Calu3 (cell line): ENCODE measurements at regions not wholly inside any gene's neighbourhood (a gene's known extent, or its start where the extent isn't known, plus 50 kb on each side); places are given as distances from the start of the nearest gene placed in this dataset.

Source experiments
- BruUV-seq: library from RNA; stranded (reverse); fragments of 400-500 nt; replicated peaks from 2 replicates; lab custom pipeline; 2021; lab: Mats Ljungman, UMichigan
- CTCF ChIA-PET: fragments of 300-600 bp; sonication (Branson Sonifier 250); formaldehyde crosslinking; loops from one replicate; lab custom pipeline; 2022; ENCODE audit warnings: antibody characterized with exemption; lab: Charles Lee
- DNase-seq: peaks from one replicate; pipeline ENCODE4 v3.0.0; 2022
- H3K27ac Mint-ChIP-seq: one replicate; pipeline ENCODE4 v1.8.0; 2022; ENCODE audit warnings: mixed read lengths; ENCODE audit not compliant: unreplicated experiment
- H3K27me3 Mint-ChIP-seq: one replicate; pipeline ENCODE4 v1.8.0; 2022; ENCODE audit warnings: mixed read lengths; ENCODE audit not compliant: unreplicated experiment
- H3K36me3 Mint-ChIP-seq: one replicate; pipeline ENCODE4 v1.8.0; 2022; ENCODE audit warnings: mild to moderate bottlenecking, moderate library complexity, mixed read lengths; ENCODE audit not compliant: insufficient read depth, unreplicated experiment
- H3K4me1 Mint-ChIP-seq: one replicate; pipeline ENCODE4 v1.8.0; 2022; ENCODE audit warnings: mild to moderate bottlenecking, low read depth, mixed read lengths; ENCODE audit not compliant: unreplicated experiment
- H3K4me3 Mint-ChIP-seq: one replicate; pipeline ENCODE4 v1.8.0; 2022; ENCODE audit warnings: mild to moderate bottlenecking, low read depth, moderate library complexity, mixed read lengths; ENCODE audit not compliant: unreplicated experiment
- H3K9me3 Mint-ChIP-seq: one replicate; pipeline ENCODE4 v1.8.0; 2022; ENCODE audit warnings: low read depth, mixed read lengths; ENCODE audit not compliant: unreplicated experiment
- CTCF ChIP-seq: fragments of 200-600 bp; IDR thresholded peaks from one replicate; pipeline ENCODE4 v1.8.0; 2022; ENCODE audit warnings: antibody characterized with exemption; ENCODE audit not compliant: unreplicated experiment
- intact Hi-C: fragments of 100-400 bp; cut with micrococcal nuclease; formaldehyde crosslinking; loops from one replicate; pipeline ENCODE4 v1.10.0; 2022; ENCODE audit not compliant: unreplicated experiment

GRCh38 chr3:115488409-115488808 is 134.9 kb upstream of the GAP43 start:
- Mint-ChIP-seq H3K36me3 (no peaks in the 10 kb centered on the region), H3K27ac (no peak overlapping the region), H3K4me3 (no peak overlapping the region), H3K9me3 (no peaks in the 10 kb centered on the region), H3K4me1 (no peaks in the 10 kb centered on the region), H3K27me3 (peaks cover 40% of the 10 kb centered on the region)
- CTCF ChIA-PET: no interaction called here
- intact Hi-C loops: no loop called here
- no TSS peak for BruUV-seq
- TF ChIP-seq CTCF: no peak
- no peak for DNase-seq

- intact Hi-C loops: no loop called here
- H3K9me3 Mint-ChIP-seq: no peaks in the 10 kb centered on the region
- H3K27ac Mint-ChIP-seq: no peak overlapping the region
- no peaks in the 10 kb centered on the region for H3K4me1 Mint-ChIP-seq
- H3K36me3 Mint-ChIP-seq: no peaks in the 10 kb centered on the region
- no peak overlapping the region for H3K4me3 Mint-ChIP-seq
- DNase-seq: no peak
- CTCF ChIA-PET: no interaction called here
- no peak for TF ChIP-seq CTCF
- H3K27me3 Mint-ChIP-seq: peaks cover 33% of the 10 kb centered on the region
- no TSS peak for BruUV-seq
These were observed 128.5 kb upstream of the GAP43 start for GRCh38 chr3:115494826-115495225.

GRCh38 chr3:115498421-115498820 is 124.9 kb upstream of the GAP43 start:
- no TSS peak for BruUV-seq
- CTCF ChIA-PET: interaction anchor here (0.5 kb wide), 1 partner anchor 936 kb away, joined by 3 read pairs; no protein-coding TSS in a partner anchor
- no peak overlapping the region for H3K27ac Mint-ChIP-seq

GRCh38 chr3:115498898-115499297 is 124.4 kb upstream of the GAP43 start:
- Mint-ChIP-seq H3K9me3 (no peaks in the 10 kb centered on the region), H3K4me3 (no peak overlapping the region), H3K27ac (no peak overlapping the region), H3K4me1 (no peaks in the 10 kb centered on the region), H3K27me3 (peaks cover 72% of the 10 kb centered on the region), H3K36me3 (no peaks in the 10 kb centered on the region)
- no TSS peak for BruUV-seq
- no peak for DNase-seq
- TF ChIP-seq CTCF: no peak
- CTCF ChIA-PET: no interaction called here
- intact Hi-C loops: no loop called here

More at GRCh38 chr3:115498421-115498820, 124.9 kb upstream of the GAP43 start:
- no peak for DNase-seq
- no peaks in the 10 kb centered on the region for H3K4me1 Mint-ChIP-seq
- intact Hi-C loops: no loop called here
- H3K4me3 Mint-ChIP-seq: no peak overlapping the region
- no peak for TF ChIP-seq CTCF
- H3K36me3 Mint-ChIP-seq: no peaks in the 10 kb centered on the region
- peaks cover 67% of the 10 kb centered on the region for H3K27me3 Mint-ChIP-seq
- H3K9me3 Mint-ChIP-seq: no peaks in the 10 kb centered on the region
